Muscle layer of colon (tissue), 2 donors: ENCODE measurements at regions not wholly inside any gene's neighbourhood (a gene's known extent, or its start where the extent isn't known, plus 50 kb on each side); places are given as distances from the start of the nearest gene placed in this dataset.

Experiments
- H3K27ac ChIP-seq: one replicate; pipeline ENCODE4 v1.7.0; 2013; ENCODE audit warnings: low read depth, mild to moderate bottlenecking, low read length, moderate library complexity
- H3K27me3 ChIP-seq, 2 donors: one replicate each; pipeline ENCODE4 v1.7.0; 2013; ENCODE audit warnings: low read length in 2 of 2, mild to moderate bottlenecking in 2 of 2; ENCODE audit not compliant: insufficient read depth in 2 of 2, control insufficient read depth in 1 of 2
- H3K36me3 ChIP-seq: one replicate; pipeline ENCODE4 v1.7.0; 2013; ENCODE audit warnings: mild to moderate bottlenecking, low read length; ENCODE audit not compliant: insufficient read depth
- H3K4me1 ChIP-seq: one replicate; pipeline ENCODE4 v1.7.0; 2013; ENCODE audit warnings: mild to moderate bottlenecking, low read length; ENCODE audit not compliant: insufficient read depth
- H3K4me3 ChIP-seq, 2 donors: one replicate each; pipeline ENCODE4 v1.7.0; 2013; ENCODE audit warnings: low read length in 2 of 2, low read depth in 1 of 2, mild to moderate bottlenecking in 1 of 2, moderate library complexity in 1 of 2
- H3K9ac ChIP-seq: one replicate; pipeline ENCODE4 v1.7.0; 2013; ENCODE audit warnings: low read length
- H3K9me3 ChIP-seq: one replicate; pipeline ENCODE4 v1.7.0; 2013; ENCODE audit warnings: mild to moderate bottlenecking, low read length
- donor health status: abdominal sarcoma.
- donor health status: Adenocarcinoma of cecum.

DNA sequence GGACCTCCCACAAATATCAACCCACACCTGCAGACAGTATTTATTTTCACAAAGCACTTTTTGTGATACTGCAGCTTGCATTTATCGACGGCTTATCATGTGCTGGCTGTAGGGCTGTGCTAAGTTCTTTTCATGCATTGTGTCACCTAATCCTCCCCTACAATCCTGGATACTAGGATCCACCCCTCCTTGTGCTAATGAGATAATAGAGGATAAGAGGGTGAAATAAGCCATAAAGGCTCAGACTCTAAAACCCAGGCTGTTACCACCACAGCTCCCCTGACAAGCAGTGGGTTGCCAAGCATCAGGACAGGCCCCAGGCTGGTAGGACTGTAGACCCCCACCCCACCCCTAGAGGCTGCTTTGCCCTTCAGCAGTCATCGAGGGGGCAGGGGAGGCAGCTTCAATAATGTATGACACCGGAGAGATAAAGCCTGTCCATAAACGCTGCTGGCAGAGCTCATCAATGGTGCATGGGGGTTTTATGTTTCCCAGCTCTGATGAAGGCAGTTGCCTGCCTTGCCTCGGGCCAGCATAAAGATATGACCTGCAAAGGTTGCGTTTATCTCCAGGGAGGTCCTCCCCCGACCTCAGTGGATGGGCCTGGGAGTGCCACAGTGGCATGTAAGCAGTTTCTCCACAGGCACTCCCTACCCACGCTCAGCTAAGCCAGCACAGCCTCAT is 73.9 kb upstream of the C16orf82 start:
- no peaks in the 10 kb centered on the region for H3K27me3 ChIP-seq
- no peaks in the 10 kb centered on the region for H3K4me1 ChIP-seq
- H3K27ac ChIP-seq = no peak overlapping the region
- no peak overlapping the region for H3K4me3 ChIP-seq
- H3K36me3 ChIP-seq = no peaks in the 10 kb centered on the region
- H3K9ac ChIP-seq = no peak overlapping the region
- no peaks in the 10 kb centered on the region for H3K9me3 ChIP-seq

DNA sequence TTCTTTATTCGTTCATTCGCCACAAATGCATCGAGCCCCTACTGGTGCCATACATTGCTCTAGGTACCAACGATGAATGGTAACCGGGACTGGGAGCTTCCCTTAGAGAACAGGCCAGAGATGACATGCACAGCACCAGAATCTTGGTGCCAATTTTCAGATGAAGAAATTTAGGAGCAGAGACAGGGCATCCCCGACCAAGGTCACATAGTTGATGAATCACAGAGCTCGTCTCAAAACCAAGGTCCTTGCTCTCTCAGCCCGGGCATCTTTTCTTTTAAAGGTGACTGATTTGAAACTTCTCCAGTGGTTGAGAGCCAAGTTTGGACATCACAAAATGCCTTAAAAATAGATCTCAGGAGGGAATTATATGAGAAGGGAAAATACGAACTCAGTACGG is 73.2 kb upstream of the C16orf82 start:
- no peaks in the 10 kb centered on the region for H3K9me3 ChIP-seq
- no peaks in the 10 kb centered on the region for H3K4me1 ChIP-seq
- H3K9ac ChIP-seq = no peak overlapping the region

DNA sequence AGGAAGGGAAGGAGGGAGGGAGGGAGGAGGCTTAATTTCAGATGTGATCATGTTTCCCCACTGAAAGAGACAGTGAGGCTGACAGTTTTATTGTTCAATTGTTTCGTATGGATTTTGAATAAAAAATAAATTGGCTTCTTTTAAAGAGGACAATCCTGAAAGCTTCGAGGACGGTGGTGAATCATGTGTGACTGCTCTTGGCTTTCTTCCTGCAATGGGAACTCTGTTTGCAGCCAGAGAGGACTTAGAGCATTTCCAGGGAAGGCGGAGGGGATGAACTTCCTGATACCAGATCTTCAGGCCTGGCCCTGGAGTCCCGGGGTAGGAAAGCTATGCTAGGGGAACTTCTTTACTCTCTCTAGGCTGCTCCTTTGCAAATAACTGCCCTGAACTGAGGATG is 72.8 kb upstream of the C16orf82 start:
- Histone ChIP-seq H3K4me3 (no peak overlapping the region), H3K4me1 (no peaks in the 10 kb centered on the region), H3K9me3 (no peaks in the 10 kb centered on the region), H3K9ac (no peak overlapping the region), H3K27me3 (no peaks in the 10 kb centered on the region), H3K36me3 (no peaks in the 10 kb centered on the region), H3K27ac (no peak overlapping the region)

More for the DNA sequence above, 73.2 kb upstream of the C16orf82 start:
- no peak overlapping the region for H3K4me3 ChIP-seq
- no peak overlapping the region for H3K27ac ChIP-seq
- H3K27me3 ChIP-seq = no peaks in the 10 kb centered on the region
- H3K36me3 ChIP-seq = no peaks in the 10 kb centered on the region

GRCh38 chr16:26995522-26995921 is 71.2 kb upstream of the C16orf82 start:
- no peaks in the 10 kb centered on the region for H3K36me3 ChIP-seq
- no peaks in the 10 kb centered on the region for H3K9me3 ChIP-seq
- no peak overlapping the region for H3K9ac ChIP-seq
- no peak overlapping the region for H3K27ac ChIP-seq
- H3K4me3 ChIP-seq = no peak overlapping the region
- no peaks in the 10 kb centered on the region for H3K4me1 ChIP-seq
- no peaks in the 10 kb centered on the region for H3K27me3 ChIP-seq

DNA sequence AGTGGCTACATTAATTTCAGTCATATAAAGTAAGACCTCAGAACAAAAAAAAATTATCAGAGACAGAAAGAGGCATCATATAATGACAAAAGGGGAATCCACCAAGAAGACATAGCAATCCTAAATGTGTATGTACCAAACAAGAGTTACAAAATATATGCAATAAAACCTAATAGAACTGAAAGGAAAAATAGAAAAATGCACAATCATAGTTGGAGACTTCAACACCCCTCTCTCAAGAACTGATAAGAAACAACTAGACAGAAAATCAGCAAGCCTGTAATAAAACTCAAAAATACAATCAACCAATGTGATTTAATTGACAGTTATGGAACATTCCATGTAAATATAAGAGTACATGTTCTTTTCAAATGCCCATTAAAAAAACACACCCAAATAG is 61.3 kb upstream of the C16orf82 start:
- no peaks in the 10 kb centered on the region for H3K36me3 ChIP-seq
- H3K4me1 ChIP-seq = no peaks in the 10 kb centered on the region
- H3K4me3 ChIP-seq = no peak overlapping the region
- H3K9ac ChIP-seq = no peak overlapping the region
- no peaks in the 10 kb centered on the region for H3K9me3 ChIP-seq
- no peak overlapping the region for H3K27ac ChIP-seq
- H3K27me3 ChIP-seq = no peaks in the 10 kb centered on the region
